CD4-positive, alpha-beta memory T cell (primary cell): ENCODE measurements at regions not wholly inside any gene's neighbourhood (a gene's known extent, or its start where the extent isn't known, plus 50 kb on each side); places are given as distances from the start of the nearest gene placed in this dataset.

Experiments
- CTCF ChIA-PET: fragments of 350-600 bp; sonication (Branson Sonifier 250); formaldehyde crosslinking; loops from one replicate; lab custom pipeline; 2021; ENCODE audit warnings: inconsistent platforms; ENCODE audit not compliant: partially characterized antibody; lab: Charles Lee
- POLR2A ChIA-PET: fragments of 350-600 bp; sonication (Branson Sonifier 250); formaldehyde crosslinking; loops from one replicate; lab custom pipeline; 2021; ENCODE audit not compliant: partially characterized antibody; lab: Charles Lee
- DNase-seq, 5 donors: peaks; one replicate each; pipeline versions ENCODE4 v3.0.0 to v3.0.0-alpha.2; 2020 to 2022; ENCODE audit warnings: mixed read lengths in 1 of 5
- H3K27ac ChIP-seq: one replicate; pipeline ENCODE4 v1.7.0; 2013; ENCODE audit warnings: low read depth, low read length
- H3K27me3 ChIP-seq: 2 replicates; pipeline ENCODE4 v1.7.0; 2013; ENCODE audit warnings: mild to moderate bottlenecking, low read length, moderate library complexity; ENCODE audit not compliant: insufficient read depth
- H3K36me3 ChIP-seq: 2 replicates; pipeline ENCODE4 v1.7.0; 2013; ENCODE audit warnings: mild to moderate bottlenecking, low read length, moderate library complexity; ENCODE audit not compliant: insufficient read depth
- H3K4me1 ChIP-seq: 2 replicates; pipeline ENCODE4 v1.7.0; 2013; ENCODE audit warnings: mild to moderate bottlenecking, low read length, moderate library complexity; ENCODE audit not compliant: insufficient read depth
- H3K4me3 ChIP-seq, 2 donors: one replicate each; pipeline ENCODE4 v1.7.0; 2013; ENCODE audit warnings: low read length in 2 of 2, mild to moderate bottlenecking in 1 of 2
- H3K9me3 ChIP-seq, 2 donors: one replicate each; pipeline ENCODE4 v1.7.0; 2013; ENCODE audit warnings: low read length in 2 of 2, control low read depth in 1 of 2; ENCODE audit not compliant: control insufficient read depth in 1 of 2
- H3K27ac Mint-ChIP-seq, 7 donors: one replicate each; pipeline ENCODE4 v1.8.0; 2020 to 2021; ENCODE audit warnings: mixed read lengths in 7 of 7, mild to moderate bottlenecking in 6 of 7, inconsistent platforms in 3 of 7, moderate library complexity in 3 of 7
- H3K27me3 Mint-ChIP-seq, 2 donors: one replicate each; pipeline ENCODE4 v1.8.0; 2020 to 2021; ENCODE audit warnings: mixed read lengths in 2 of 2
- H3K36me3 Mint-ChIP-seq, 2 donors: one replicate each; pipeline ENCODE4 v1.8.0; 2020 to 2021; ENCODE audit warnings: mixed read lengths in 2 of 2, inconsistent platforms in 1 of 2, mild to moderate bottlenecking in 1 of 2
- H3K4me1 Mint-ChIP-seq, 4 donors: one replicate each; pipeline ENCODE4 v1.8.0; 2020 to 2021; ENCODE audit warnings: mixed read lengths in 4 of 4, mild to moderate bottlenecking in 1 of 4
- H3K4me3 Mint-ChIP-seq, 8 donors: one replicate each; pipeline ENCODE4 v1.8.0; 2020 to 2021; ENCODE audit warnings: mixed read lengths in 8 of 8, mild to moderate bottlenecking in 7 of 8, moderate library complexity in 6 of 8, inconsistent platforms in 3 of 8
- H3K9me3 Mint-ChIP-seq, 8 donors: one replicate each; pipeline ENCODE4 v1.8.0; 2020 to 2021; ENCODE audit warnings: mixed read lengths in 8 of 8, mild to moderate bottlenecking in 5 of 8, inconsistent platforms in 3 of 8, moderate library complexity in 1 of 8
- intact Hi-C: fragments of 100-400 bp; cut with micrococcal nuclease; formaldehyde crosslinking; loops from one replicate; pipeline ENCODE4 v1.15.1; 2023

DNA sequence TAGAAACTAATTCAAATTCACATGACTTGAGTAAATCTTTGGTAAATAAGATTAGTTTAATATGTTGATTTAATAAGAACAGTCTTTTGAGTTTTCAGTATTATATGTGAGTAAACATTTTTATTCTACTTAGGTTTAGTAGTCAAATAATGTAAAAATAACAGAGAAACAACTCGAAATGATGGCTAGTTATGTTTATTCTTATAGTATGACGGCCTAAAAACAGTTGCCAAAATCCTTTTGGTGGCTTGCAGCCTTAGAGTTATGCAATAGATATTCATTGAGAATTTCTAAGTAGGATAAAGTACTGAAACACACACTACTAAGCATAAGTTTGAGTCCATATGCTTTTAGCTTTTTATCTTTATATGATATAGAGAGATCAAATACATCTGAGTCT, 184.8 kb downstream of the GNAI1 start:
- Mint-ChIP-seq H3K27me3 (no peaks in the 10 kb centered on the region), H3K9me3 (peaks cover 0 to 13% (median 5%) of the 10 kb centered on the region in 8 donors), H3K36me3 (no peaks in the 10 kb centered on the region), H3K27ac (no peak overlapping the region), H3K4me3 (no peak overlapping the region), H3K4me1 (no peaks in the 10 kb centered on the region)
- ChIA-PET POLR2A (no interaction called here), CTCF (no interaction called here)
- Histone ChIP-seq H3K27ac (no peak overlapping the region), H3K36me3 (no peaks in the 10 kb centered on the region), H3K4me1 (no peaks in the 10 kb centered on the region), H3K9me3 (no peaks in the 10 kb centered on the region), H3K4me3 (no peak overlapping the region), H3K27me3 (no peaks in the 10 kb centered on the region)
- DNase-seq = no peak
- intact Hi-C loops = no loop called here

DNA sequence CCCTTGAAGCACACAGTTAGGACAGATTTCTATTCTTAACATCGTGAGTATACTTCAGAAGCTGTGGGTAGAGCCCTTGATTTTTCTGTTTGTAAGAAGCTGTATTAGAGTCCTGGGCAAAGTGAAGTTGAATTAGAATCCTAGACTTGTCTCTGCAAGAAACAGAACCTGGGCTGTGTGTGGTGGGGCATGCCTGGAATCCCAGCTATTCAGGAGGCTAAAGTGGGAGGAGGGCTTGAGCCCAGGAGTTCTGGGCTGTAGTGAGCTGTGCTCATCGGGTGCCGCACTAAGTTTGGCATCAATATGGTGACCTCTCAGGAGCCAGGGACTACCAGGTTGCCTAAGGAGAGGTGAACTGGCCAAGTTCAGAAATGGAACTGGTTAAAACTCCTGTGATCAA, 183.4 kb downstream of the GNAI1 start:
- no peaks in the 10 kb centered on the region for H3K36me3 ChIP-seq
- Mint-ChIP-seq H3K27ac (no peak overlapping the region), H3K4me3 (no peak overlapping the region), H3K36me3 (no peaks in the 10 kb centered on the region), H3K9me3 (peaks cover 0 to 15% (median 4%) of the 10 kb centered on the region in 8 donors), H3K27me3 (no peaks in the 10 kb centered on the region), H3K4me1 (no peaks in the 10 kb centered on the region)
- no peaks in the 10 kb centered on the region for H3K27me3 ChIP-seq
- ChIA-PET POLR2A (no interaction called here), CTCF (no interaction called here)
- no peak overlapping the region for H3K4me3 ChIP-seq
- H3K9me3 ChIP-seq = no peaks in the 10 kb centered on the region
- no peak for DNase-seq
- no peak overlapping the region for H3K27ac ChIP-seq
- intact Hi-C loops = no loop called here
- H3K4me1 ChIP-seq = no peaks in the 10 kb centered on the region

DNA sequence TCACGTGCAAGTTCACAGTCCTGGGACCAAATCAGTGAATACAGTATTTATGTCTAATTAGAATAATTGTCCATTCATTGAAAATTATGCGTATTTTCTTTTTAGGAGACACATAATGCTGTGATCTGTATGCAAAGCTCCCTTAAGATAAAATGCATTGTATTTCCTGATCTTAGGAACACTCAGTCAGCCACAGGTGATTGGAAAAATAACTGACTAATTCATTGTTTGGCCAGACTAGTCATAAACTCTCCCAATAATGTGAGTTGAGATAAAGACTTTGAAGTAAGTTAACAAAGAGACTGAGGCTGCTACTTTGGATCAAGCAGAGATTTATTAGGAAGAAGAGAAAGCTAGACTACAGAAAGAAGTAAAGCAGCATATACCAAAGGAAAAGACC, 182.2 kb downstream of the GNAI1 start:
- no peaks in the 10 kb centered on the region for H3K27me3 Mint-ChIP-seq
- H3K9me3 ChIP-seq = no peaks in the 10 kb centered on the region
- H3K27me3 ChIP-seq = no peaks in the 10 kb centered on the region
- no peak overlapping the region for H3K27ac Mint-ChIP-seq
- peaks cover 0 to 15% (median 4%) of the 10 kb centered on the region in 8 donors for H3K9me3 Mint-ChIP-seq
- H3K4me3 ChIP-seq = no peak overlapping the region
- POLR2A ChIA-PET = no interaction called here
- no peaks in the 10 kb centered on the region for H3K4me1 ChIP-seq
- H3K36me3 Mint-ChIP-seq = no peaks in the 10 kb centered on the region
- no peak overlapping the region for H3K27ac ChIP-seq
- H3K4me3 Mint-ChIP-seq = no peak overlapping the region
- H3K36me3 ChIP-seq = no peaks in the 10 kb centered on the region
- CTCF ChIA-PET = no interaction called here
- no peaks in the 10 kb centered on the region for H3K4me1 Mint-ChIP-seq
- intact Hi-C loops = no loop called here
- DNase-seq = no peak

DNA sequence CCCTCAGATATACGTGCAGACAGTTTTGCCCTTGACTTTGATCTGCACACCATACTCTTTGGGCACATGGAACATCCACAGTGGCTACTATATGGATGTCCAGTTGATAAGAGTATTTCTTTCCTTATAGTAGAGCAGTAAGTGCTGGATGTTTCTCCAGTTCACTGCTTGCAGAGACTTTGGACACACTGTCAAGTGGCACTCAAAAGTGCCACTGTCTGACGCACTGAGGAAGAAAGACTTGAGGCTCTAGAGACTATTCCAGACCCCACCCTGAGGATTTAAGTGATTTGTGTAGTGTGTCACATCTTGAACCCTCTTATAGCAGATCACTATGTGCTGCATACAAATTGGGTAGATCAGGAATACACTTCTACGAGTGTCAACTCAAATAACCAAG, 179.1 kb downstream of the GNAI1 start:
- Mint-ChIP-seq H3K27ac (no peak overlapping the region), H3K4me1 (no peaks in the 10 kb centered on the region), H3K9me3 (peaks cover 0 to 12% (median 4%) of the 10 kb centered on the region in 8 donors), H3K27me3 (no peaks in the 10 kb centered on the region), H3K36me3 (no peaks in the 10 kb centered on the region), H3K4me3 (no peak overlapping the region)
- Histone ChIP-seq H3K9me3 (no peaks in the 10 kb centered on the region), H3K27me3 (no peaks in the 10 kb centered on the region), H3K36me3 (no peaks in the 10 kb centered on the region), H3K27ac (no peak overlapping the region), H3K4me1 (no peaks in the 10 kb centered on the region), H3K4me3 (no peak overlapping the region)
- ChIA-PET POLR2A (no interaction called here), CTCF (no interaction called here)
- intact Hi-C loops = no loop called here
- DNase-seq = no peak

DNA sequence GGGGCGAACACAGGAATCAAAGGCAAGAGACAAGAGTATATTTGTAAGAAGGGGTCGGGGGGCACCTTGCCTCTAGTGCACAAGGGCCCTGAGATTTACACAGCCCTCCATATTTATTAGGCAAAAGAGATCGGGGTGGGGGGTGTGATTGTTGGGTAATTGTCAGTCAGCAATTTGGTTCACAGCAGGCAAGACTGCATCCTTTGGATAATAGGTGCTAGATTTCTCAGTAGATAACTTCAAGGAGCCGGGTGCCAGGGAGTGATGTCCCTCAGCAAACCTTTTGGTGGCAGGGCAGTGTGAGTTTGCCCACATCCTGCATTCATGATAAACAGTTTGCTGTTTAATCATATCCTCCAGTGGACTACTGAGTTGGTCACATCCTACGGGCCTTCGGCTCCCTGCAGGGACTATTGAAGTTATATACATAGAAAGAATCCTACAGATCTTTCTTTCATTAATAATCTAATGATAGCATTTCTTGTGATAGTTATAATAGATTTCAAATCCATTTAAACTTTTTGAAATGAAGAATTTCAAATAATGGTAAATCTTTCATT, 178.5 kb downstream of the GNAI1 start:
- CTCF ChIA-PET = no interaction called here
- no peaks in the 10 kb centered on the region for H3K27me3 ChIP-seq
- Mint-ChIP-seq H3K36me3 (no peaks in the 10 kb centered on the region), H3K4me3 (no peak overlapping the region), H3K9me3 (peaks cover 0 to 12% (median 4%) of the 10 kb centered on the region in 8 donors), H3K27me3 (no peaks in the 10 kb centered on the region), H3K4me1 (no peaks in the 10 kb centered on the region), H3K27ac (no peak overlapping the region)
- H3K27ac ChIP-seq = no peak overlapping the region
- no peaks in the 10 kb centered on the region for H3K9me3 ChIP-seq
- POLR2A ChIA-PET = no interaction called here
- intact Hi-C loops = no loop called here
- no peaks in the 10 kb centered on the region for H3K36me3 ChIP-seq
- DNase-seq = no peak
- no peaks in the 10 kb centered on the region for H3K4me1 ChIP-seq
- H3K4me3 ChIP-seq = no peak overlapping the region

DNA sequence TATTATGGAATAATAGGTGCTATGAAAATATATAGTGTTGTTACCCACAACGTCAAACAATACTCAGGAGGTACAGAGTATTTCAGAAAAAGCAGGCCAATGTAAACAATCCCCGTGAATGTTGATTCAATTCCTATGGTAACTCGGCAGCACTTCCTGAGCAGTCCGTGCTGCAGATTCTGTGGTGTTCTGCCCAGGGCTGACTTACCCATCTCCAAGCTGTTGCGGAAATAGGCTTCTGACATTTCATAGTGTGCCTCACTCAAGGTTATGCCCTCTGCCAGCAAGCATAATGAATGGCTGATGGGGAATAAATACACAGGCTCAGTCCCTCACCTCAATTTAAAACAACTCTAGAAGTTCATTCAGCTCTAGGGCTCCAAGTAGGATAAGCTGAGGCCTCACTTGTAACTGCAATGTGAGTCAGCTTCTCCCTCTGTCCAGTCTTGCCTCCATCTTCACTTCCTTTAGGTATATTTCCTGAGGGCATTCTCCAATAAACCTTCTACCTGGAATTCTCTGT, 177.6 kb downstream of the GNAI1 start:
- H3K4me3 Mint-ChIP-seq = no peak overlapping the region
- H3K9me3 Mint-ChIP-seq = peaks cover 0 to 7% (median 4%) of the 10 kb centered on the region in 8 donors
- no peak overlapping the region for H3K27ac Mint-ChIP-seq
- Histone ChIP-seq H3K27me3 (no peaks in the 10 kb centered on the region), H3K9me3 (no peaks in the 10 kb centered on the region), H3K4me3 (no peak overlapping the region), H3K36me3 (no peaks in the 10 kb centered on the region), H3K27ac (no peak overlapping the region), H3K4me1 (no peaks in the 10 kb centered on the region)
- DNase-seq = peak in 1 of 5 donors; percentile 1
- no peaks in the 10 kb centered on the region for H3K36me3 Mint-ChIP-seq
- H3K27me3 Mint-ChIP-seq = no peaks in the 10 kb centered on the region
- CTCF ChIA-PET = no interaction called here
- no peaks in the 10 kb centered on the region for H3K4me1 Mint-ChIP-seq
- intact Hi-C loops = no loop called here
- POLR2A ChIA-PET = no interaction called here

DNA sequence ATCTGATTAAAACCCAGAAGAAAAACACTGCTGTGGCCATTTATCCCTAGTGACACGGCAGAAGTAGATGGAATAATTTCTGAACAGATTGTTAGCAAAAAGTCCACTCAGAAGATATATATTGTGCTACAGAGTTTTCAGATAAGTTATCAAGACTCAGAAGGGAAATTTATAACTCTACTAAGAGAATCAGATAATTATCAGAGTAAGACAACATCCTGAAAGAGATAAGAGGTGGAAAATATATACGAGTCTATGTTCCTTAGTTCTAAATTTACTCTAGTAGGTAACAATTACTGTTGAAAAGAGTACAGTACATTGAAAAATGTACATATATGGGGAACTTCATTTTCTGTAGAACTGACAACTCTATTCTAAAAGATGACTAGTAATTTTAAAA, 176.7 kb downstream of the GNAI1 start:
- H3K9me3 ChIP-seq = no peaks in the 10 kb centered on the region
- H3K36me3 ChIP-seq = no peaks in the 10 kb centered on the region
- CTCF ChIA-PET = no interaction called here
- intact Hi-C loops = no loop called here
- no peaks in the 10 kb centered on the region for H3K27me3 ChIP-seq
- Mint-ChIP-seq H3K27ac (no peak overlapping the region), H3K27me3 (no peaks in the 10 kb centered on the region), H3K4me3 (no peak overlapping the region), H3K4me1 (no peaks in the 10 kb centered on the region), H3K9me3 (peaks cover 0 to 11% (median 5%) of the 10 kb centered on the region in 8 donors), H3K36me3 (no peaks in the 10 kb centered on the region)
- POLR2A ChIA-PET = no interaction called here
- no peaks in the 10 kb centered on the region for H3K4me1 ChIP-seq
- no peak overlapping the region for H3K27ac ChIP-seq
- no peak for DNase-seq
- no peak overlapping the region for H3K4me3 ChIP-seq
